ENCODE measurements at regions not wholly inside any gene's neighbourhood (a gene's known extent, or its start where the extent isn't known, plus 50 kb on each side); places are given as distances from the start of the nearest gene placed in this dataset.

DNA sequence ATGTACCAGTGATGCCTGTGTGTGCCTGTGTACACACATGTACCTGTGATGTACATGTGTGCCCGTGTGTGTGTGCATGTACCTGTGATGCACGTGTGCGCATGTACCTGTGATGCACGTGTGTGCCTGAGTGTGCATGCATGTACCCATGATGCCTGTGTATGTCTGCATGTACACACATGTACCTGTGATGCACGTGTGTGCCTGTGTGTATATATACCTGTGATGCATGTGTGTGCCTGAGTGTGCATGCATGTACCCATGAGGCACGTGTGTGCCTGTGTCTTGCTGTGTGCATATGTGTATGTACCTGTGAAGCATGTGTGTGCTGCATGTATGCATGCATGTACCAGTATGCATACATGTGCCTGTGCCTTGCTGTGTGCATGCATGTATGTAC lies 419.0 kb downstream of the IRX2 start:
- no peak overlapping the region for H3K27ac ChIP-seq (ENCODE audit: insufficient read depth in 1 of 2, low read depth in 1 of 2, low read length in 2 of 2, poor library complexity in 1 of 2, severe bottlenecking in 2 of 2)
- H3K27me3 ChIP-seq (replicated peaks in 2 of 5; ENCODE audit: control insufficient read depth in 4 of 5, insufficient read depth in 5 of 5, low read length in 4 of 5): peaks cover 0 to 15% (median 2%) of the 10 kb centered on the region in 5 experiments
- no peaks in the 10 kb centered on the region for H3K4me1 ChIP-seq (ENCODE audit: control extremely low read depth in 1 of 4, control insufficient read depth in 4 of 4, insufficient read depth in 4 of 4, low read length in 3 of 4)
- CTCF ChIA-PET: no interaction called here
- no peak for DNase-seq
- no peaks in the 10 kb centered on the region for H3K36me3 ChIP-seq (ENCODE audit: control insufficient read depth in 4 of 4, insufficient read depth in 4 of 4, low read length in 3 of 4)
- POLR2A ChIA-PET: no interaction called here
- H3K4me3 ChIP-seq (ENCODE audit: control insufficient read depth in 1 of 7, extremely low read depth in 1 of 7, insufficient read depth in 4 of 7, low read depth in 2 of 7, low read length in 6 of 7): no peak overlapping the region
- peaks cover 0 to 4% (median 0%) of the 10 kb centered on the region in 5 experiments for H3K9me3 ChIP-seq (ENCODE audit: control extremely low read depth in 1 of 5, control insufficient read depth in 4 of 5, insufficient read depth in 2 of 5, low read depth in 1 of 5, low read length in 4 of 5)
- WGBS (ENCODE audit: insufficient coverage): 96% methylated on average over 6 of the region's 6 CpGs

DNA sequence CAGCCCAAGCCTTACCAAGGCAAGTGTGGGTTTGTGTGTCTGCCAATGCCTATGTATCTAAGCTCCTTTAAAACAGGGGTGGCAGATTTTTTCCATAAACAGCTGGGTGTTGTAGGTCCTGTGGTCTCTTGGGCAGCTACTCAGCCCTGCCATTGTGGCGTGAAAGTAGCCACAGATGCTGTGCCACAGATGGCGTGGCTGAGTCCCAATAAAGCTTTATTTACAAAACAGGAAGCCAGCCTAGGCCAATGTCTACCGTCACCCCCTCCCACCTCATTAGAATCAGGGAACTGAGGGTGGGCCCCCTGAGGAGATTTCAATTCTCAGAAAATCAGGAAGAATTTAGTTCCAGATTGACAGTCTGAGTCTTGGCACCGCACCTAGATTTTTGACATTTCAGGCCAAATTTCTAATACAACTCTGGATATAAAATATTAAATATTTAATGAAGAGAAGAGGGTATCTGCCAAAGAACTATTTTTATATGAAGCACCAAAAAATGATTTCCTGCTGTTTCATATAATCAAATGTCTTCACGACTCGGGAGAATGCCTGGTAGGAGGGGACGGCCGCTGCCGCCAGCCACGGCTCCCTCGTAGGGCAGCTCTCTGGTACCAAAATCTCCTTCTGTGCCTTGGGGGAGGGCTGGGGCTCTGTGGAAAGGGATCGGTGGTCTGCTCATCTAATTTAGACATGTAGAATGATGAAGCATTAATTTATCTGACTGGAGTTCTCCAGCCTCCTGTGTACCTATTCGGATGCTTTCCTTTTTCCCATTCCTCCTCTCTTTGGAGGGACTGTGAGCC lies 420.9 kb downstream of the IRX2 start:
- H3K4me1 ChIP-seq (ENCODE audit: control extremely low read depth in 1 of 4, control insufficient read depth in 4 of 4, insufficient read depth in 4 of 4, low read length in 3 of 4): no peaks in the 10 kb centered on the region
- peaks cover 0 to 4% (median 0%) of the 10 kb centered on the region in 5 experiments for H3K9me3 ChIP-seq (ENCODE audit: control extremely low read depth in 1 of 5, control insufficient read depth in 4 of 5, insufficient read depth in 2 of 5, low read depth in 1 of 5, low read length in 4 of 5)
- ChIA-PET CTCF (no interaction called here), POLR2A (no interaction called here)
- H3K36me3 ChIP-seq (ENCODE audit: control insufficient read depth in 4 of 4, insufficient read depth in 4 of 4, low read length in 3 of 4): no peaks in the 10 kb centered on the region
- DNase-seq: no peak
- no peak overlapping the region for H3K4me3 ChIP-seq (ENCODE audit: control insufficient read depth in 1 of 7, extremely low read depth in 1 of 7, insufficient read depth in 4 of 7, low read depth in 2 of 7, low read length in 6 of 7)
- 93% methylated on average over 11 of the region's 13 CpGs for WGBS (ENCODE audit: insufficient coverage)
- no peak overlapping the region for H3K27ac ChIP-seq (ENCODE audit: insufficient read depth in 1 of 2, low read depth in 1 of 2, low read length in 2 of 2, poor library complexity in 1 of 2, severe bottlenecking in 2 of 2)
- H3K27me3 ChIP-seq (replicated peaks in 2 of 5; ENCODE audit: control insufficient read depth in 4 of 5, insufficient read depth in 5 of 5, low read length in 4 of 5): peaks cover 0 to 15% (median 2%) of the 10 kb centered on the region in 5 experiments

DNA sequence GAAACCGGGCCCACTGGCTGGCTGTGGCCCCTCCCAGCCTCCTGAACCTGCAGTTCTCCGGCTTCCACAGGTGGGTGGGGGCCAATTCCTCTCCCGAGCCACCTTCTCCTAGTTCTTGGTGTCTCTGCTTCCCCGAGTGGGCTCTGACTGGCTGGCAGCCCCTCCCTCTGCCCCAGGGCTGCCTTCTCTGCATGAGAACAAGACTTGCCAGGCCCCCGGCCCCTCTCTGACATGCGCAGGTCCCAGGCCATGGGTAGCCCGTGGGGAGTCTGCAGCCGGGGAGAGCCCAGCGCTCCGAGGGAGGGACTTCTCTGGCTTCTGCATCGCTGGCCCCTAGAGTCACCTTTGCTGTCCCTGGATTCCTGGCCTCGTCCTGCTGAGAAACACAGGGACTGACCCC lies 421.7 kb downstream of the IRX2 start:
- WGBS (ENCODE audit: insufficient coverage): 75% methylated on average over 11 of the region's 12 CpGs
- H3K9me3 ChIP-seq (ENCODE audit: control extremely low read depth in 1 of 5, control insufficient read depth in 4 of 5, insufficient read depth in 2 of 5, low read depth in 1 of 5, low read length in 4 of 5): peaks cover 0 to 6% (median 0%) of the 10 kb centered on the region in 5 experiments
- no peak overlapping the region for H3K4me3 ChIP-seq (ENCODE audit: control insufficient read depth in 1 of 7, extremely low read depth in 1 of 7, insufficient read depth in 4 of 7, low read depth in 2 of 7, low read length in 6 of 7)
- POLR2A ChIA-PET: no interaction called here
- no peaks in the 10 kb centered on the region for H3K36me3 ChIP-seq (ENCODE audit: control insufficient read depth in 4 of 4, insufficient read depth in 4 of 4, low read length in 3 of 4)
- CTCF ChIA-PET: no interaction called here
- DNase-seq: no peak
- no peak overlapping the region for H3K27ac ChIP-seq (ENCODE audit: insufficient read depth in 1 of 2, low read depth in 1 of 2, low read length in 2 of 2, poor library complexity in 1 of 2, severe bottlenecking in 2 of 2)
- H3K27me3 ChIP-seq (replicated peaks in 2 of 5; ENCODE audit: control insufficient read depth in 4 of 5, insufficient read depth in 5 of 5, low read length in 4 of 5): peaks cover 0 to 7% (median 2%) of the 10 kb centered on the region in 5 experiments
- H3K4me1 ChIP-seq (ENCODE audit: control extremely low read depth in 1 of 4, control insufficient read depth in 4 of 4, insufficient read depth in 4 of 4, low read length in 3 of 4): no peaks in the 10 kb centered on the region

DNA sequence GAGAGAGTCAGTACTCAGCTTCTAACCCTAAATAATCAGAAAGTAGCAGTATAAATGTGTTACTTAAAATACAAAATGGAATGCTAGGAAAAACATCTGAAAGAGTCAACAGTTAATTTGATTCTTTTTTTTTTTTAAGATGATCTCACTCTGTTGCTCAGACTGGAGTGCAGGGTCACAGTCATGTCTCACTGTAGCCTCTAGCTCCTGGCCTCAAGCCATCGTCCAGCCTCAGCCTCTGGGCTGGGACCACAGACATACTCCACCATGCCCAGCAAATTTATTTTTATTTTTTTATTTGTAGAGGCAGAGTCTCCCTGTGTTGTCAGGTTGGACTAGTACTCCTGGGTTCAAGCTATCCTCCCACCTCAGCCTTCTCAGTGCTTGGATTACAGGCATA lies 424.9 kb downstream of the IRX2 start:
- peaks cover 0 to 4% (median 0%) of the 10 kb centered on the region in 5 experiments for H3K9me3 ChIP-seq (ENCODE audit: control extremely low read depth in 1 of 5, control insufficient read depth in 4 of 5, insufficient read depth in 2 of 5, low read depth in 1 of 5, low read length in 4 of 5)
- ChIA-PET CTCF (no interaction called here), POLR2A (no interaction called here)
- no peaks in the 10 kb centered on the region for H3K4me1 ChIP-seq (ENCODE audit: control extremely low read depth in 1 of 4, control insufficient read depth in 4 of 4, insufficient read depth in 4 of 4, low read length in 3 of 4)
- DNase-seq: no peak
- H3K4me3 ChIP-seq (ENCODE audit: control insufficient read depth in 1 of 7, extremely low read depth in 1 of 7, insufficient read depth in 4 of 7, low read depth in 2 of 7, low read length in 6 of 7): no peak overlapping the region
- no peak overlapping the region for H3K27ac ChIP-seq (ENCODE audit: insufficient read depth in 1 of 2, low read depth in 1 of 2, low read length in 2 of 2, poor library complexity in 1 of 2, severe bottlenecking in 2 of 2)
- no peaks in the 10 kb centered on the region for H3K36me3 ChIP-seq (ENCODE audit: control insufficient read depth in 4 of 4, insufficient read depth in 4 of 4, low read length in 3 of 4)
- WGBS (ENCODE audit: insufficient coverage): 100% methylated on average over 1 of the region's 1 CpG
- H3K27me3 ChIP-seq (replicated peaks in 2 of 5; ENCODE audit: control insufficient read depth in 4 of 5, insufficient read depth in 5 of 5, low read length in 4 of 5): no peaks in the 10 kb centered on the region

DNA sequence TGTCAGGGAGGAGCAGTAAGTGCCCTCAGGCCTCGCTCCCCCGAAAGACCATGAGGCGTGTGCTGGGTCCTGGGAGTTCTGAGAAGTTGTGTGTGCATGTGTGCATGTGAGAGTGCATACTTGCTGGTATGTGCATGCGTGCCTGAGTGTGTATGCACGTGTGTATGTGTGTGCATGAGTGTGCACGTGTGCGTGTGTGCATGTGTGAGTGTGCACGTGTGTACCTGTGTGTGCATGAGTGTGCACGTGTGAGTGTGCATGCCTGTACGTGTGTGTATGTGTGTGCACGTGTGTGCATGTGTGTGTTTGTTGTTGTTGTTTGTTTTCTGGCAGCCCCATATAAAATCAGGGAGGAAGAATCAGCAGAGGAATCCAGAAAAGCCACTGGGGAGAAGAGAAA lies 426.7 kb downstream of the IRX2 start:
- no peak overlapping the region for H3K4me3 ChIP-seq (ENCODE audit: control insufficient read depth in 1 of 7, extremely low read depth in 1 of 7, insufficient read depth in 4 of 7, low read depth in 2 of 7, low read length in 6 of 7)
- DNase-seq: no peak

DNA sequence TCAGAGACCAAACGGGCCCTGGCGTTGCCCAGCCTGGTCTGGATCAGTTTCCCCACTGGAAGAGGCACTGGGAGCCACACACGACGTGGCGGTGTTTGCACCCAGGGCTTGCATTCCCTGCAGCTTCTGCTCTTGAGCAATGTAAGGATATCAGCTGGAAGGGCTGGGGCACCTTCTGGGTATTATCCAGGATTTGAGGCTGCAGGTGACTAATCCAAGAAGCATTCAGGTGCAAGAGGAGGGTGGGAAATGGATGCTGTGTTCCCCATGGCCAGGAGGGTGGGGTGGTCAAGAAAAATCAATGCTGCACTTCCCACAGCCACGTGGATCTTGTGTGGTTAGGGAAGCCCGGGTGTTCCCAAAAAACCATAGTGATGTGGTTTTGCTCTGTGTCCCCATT lies 430.9 kb downstream of the IRX2 start:
- DNase-seq: no peak
- ChIA-PET POLR2A (no interaction called here), CTCF (no interaction called here)
- Histone ChIP-seq H3K27me3 (replicated peaks in 2 of 5; ENCODE audit: control insufficient read depth in 4 of 5, insufficient read depth in 5 of 5, low read length in 4 of 5) (no peaks in the 10 kb centered on the region), H3K9me3 (ENCODE audit: control extremely low read depth in 1 of 5, control insufficient read depth in 4 of 5, insufficient read depth in 2 of 5, low read depth in 1 of 5, low read length in 4 of 5) (peaks cover 0 to 4% (median 2%) of the 10 kb centered on the region in 5 experiments), H3K27ac (ENCODE audit: insufficient read depth in 1 of 2, low read depth in 1 of 2, low read length in 2 of 2, poor library complexity in 1 of 2, severe bottlenecking in 2 of 2) (no peak overlapping the region), H3K4me1 (ENCODE audit: control extremely low read depth in 1 of 4, control insufficient read depth in 4 of 4, insufficient read depth in 4 of 4, low read length in 3 of 4) (no peaks in the 10 kb centered on the region), H3K36me3 (ENCODE audit: control insufficient read depth in 4 of 4, insufficient read depth in 4 of 4, low read length in 3 of 4) (no peaks in the 10 kb centered on the region), H3K4me3 (ENCODE audit: control insufficient read depth in 1 of 7, extremely low read depth in 1 of 7, insufficient read depth in 4 of 7, low read depth in 2 of 7, low read length in 6 of 7) (no peak overlapping the region)
- 89% methylated on average over 6 of the region's 7 CpGs for WGBS (ENCODE audit: insufficient coverage)

More for the DNA sequence above, 426.7 kb downstream of the IRX2 start:
- Histone ChIP-seq H3K4me1 (ENCODE audit: control extremely low read depth in 1 of 4, control insufficient read depth in 4 of 4, insufficient read depth in 4 of 4, low read length in 3 of 4) (no peaks in the 10 kb centered on the region), H3K27ac (ENCODE audit: insufficient read depth in 1 of 2, low read depth in 1 of 2, low read length in 2 of 2, poor library complexity in 1 of 2, severe bottlenecking in 2 of 2) (no peak overlapping the region), H3K27me3 (replicated peaks in 2 of 5; ENCODE audit: control insufficient read depth in 4 of 5, insufficient read depth in 5 of 5, low read length in 4 of 5) (no peaks in the 10 kb centered on the region), H3K36me3 (ENCODE audit: control insufficient read depth in 4 of 4, insufficient read depth in 4 of 4, low read length in 3 of 4) (no peaks in the 10 kb centered on the region), H3K9me3 (ENCODE audit: control extremely low read depth in 1 of 5, control insufficient read depth in 4 of 5, insufficient read depth in 2 of 5, low read depth in 1 of 5, low read length in 4 of 5) (peaks cover 0 to 4% (median 0%) of the 10 kb centered on the region in 5 experiments)
- WGBS (ENCODE audit: insufficient coverage): 95% methylated on average over 7 of the region's 11 CpGs
- ChIA-PET CTCF (no interaction called here), POLR2A (no interaction called here)

DNA sequence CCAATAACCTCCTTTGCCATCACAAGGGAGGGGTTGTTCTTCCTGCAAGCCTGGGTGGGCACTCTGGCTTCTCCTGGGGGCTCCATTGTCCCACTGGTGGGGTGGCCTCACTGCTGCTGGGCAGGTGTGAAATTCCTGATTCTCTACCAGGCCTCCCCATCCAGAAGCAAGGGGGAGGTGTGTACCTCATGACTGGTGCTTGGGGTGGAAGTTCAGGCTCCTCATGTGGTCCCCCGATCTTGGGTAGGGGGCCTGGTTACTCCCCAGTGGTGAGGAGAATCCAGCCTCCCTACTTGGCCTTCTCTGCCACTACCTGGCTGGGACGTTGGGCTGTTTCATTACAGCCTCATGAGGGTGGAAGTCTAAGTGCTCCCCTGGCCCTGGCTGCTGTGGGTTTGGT lies 433.9 kb downstream of the IRX2 start:
- CTCF ChIA-PET: no interaction called here
- POLR2A ChIA-PET: no interaction called here
- no peaks in the 10 kb centered on the region for H3K27me3 ChIP-seq (replicated peaks in 2 of 5; ENCODE audit: control insufficient read depth in 4 of 5, insufficient read depth in 5 of 5, low read length in 4 of 5)
- H3K36me3 ChIP-seq (ENCODE audit: control insufficient read depth in 4 of 4, insufficient read depth in 4 of 4, low read length in 3 of 4): no peaks in the 10 kb centered on the region
- H3K9me3 ChIP-seq (ENCODE audit: control extremely low read depth in 1 of 5, control insufficient read depth in 4 of 5, insufficient read depth in 2 of 5, low read depth in 1 of 5, low read length in 4 of 5): peaks cover 0 to 3% (median 0%) of the 10 kb centered on the region in 5 experiments
- DNase-seq: no peak
- WGBS (ENCODE audit: insufficient coverage): 83% methylated on average over 1 of the region's 2 CpGs
- no peak overlapping the region for H3K4me3 ChIP-seq (ENCODE audit: control insufficient read depth in 1 of 7, extremely low read depth in 1 of 7, insufficient read depth in 4 of 7, low read depth in 2 of 7, low read length in 6 of 7)
- H3K4me1 ChIP-seq (ENCODE audit: control extremely low read depth in 1 of 4, control insufficient read depth in 4 of 4, insufficient read depth in 4 of 4, low read length in 3 of 4): no peaks in the 10 kb centered on the region
- no peak overlapping the region for H3K27ac ChIP-seq (ENCODE audit: insufficient read depth in 1 of 2, low read depth in 1 of 2, low read length in 2 of 2, poor library complexity in 1 of 2, severe bottlenecking in 2 of 2)
